Loucy (cell line): ENCODE measurements at regions not wholly inside any gene's neighbourhood (a gene's known extent, or its start where the extent isn't known, plus 50 kb on each side); places are given as distances from the start of the nearest gene placed in this dataset.

ENCODE experiments used
- H2AFZ ChIP-seq: fragments of 200-600 bp; sonication (generic); 2 replicates; pipeline ENCODE4 v1.6.0; 2016; ENCODE audit warnings: antibody characterized with exemption, mild to moderate bottlenecking, low read length, moderate library complexity
- H3F3A ChIP-seq: fragments of 200-600 bp; 2 replicates; pipeline ENCODE4 v1.6.0; 2016; ENCODE audit warnings: antibody characterized with exemption, low read depth, mild to moderate bottlenecking
- H3K27me3 ChIP-seq: fragments of 200-600 bp; sonication (generic); 2 replicates; pipeline ENCODE4 v1.6.1; 2014; ENCODE audit warnings: low read length, mild to moderate bottlenecking; ENCODE audit not compliant: insufficient read depth, poor library complexity, severe bottlenecking
- H3K36me3 ChIP-seq: fragments of 200-600 bp; sonication (generic); 2 replicates; pipeline ENCODE4 v1.6.1; 2016; ENCODE audit warnings: low read length; ENCODE audit not compliant: insufficient read depth
- H3K4me1 ChIP-seq: fragments of 200-600 bp; sonication (generic); 2 replicates; pipeline ENCODE4 v1.5.1; 2014; ENCODE audit warnings: low read length, mild to moderate bottlenecking; ENCODE audit not compliant: insufficient read depth, poor library complexity, severe bottlenecking
- H3K4me2 ChIP-seq: fragments of 200-600 bp; sonication (generic); 2 replicates; pipeline ENCODE4 v1.6.0; 2014; ENCODE audit warnings: antibody characterized with exemption, low read length, low read depth, mild to moderate bottlenecking; ENCODE audit not compliant: poor library complexity, severe bottlenecking
- H3K4me3 ChIP-seq: fragments of 200-600 bp; sonication (generic); 2 replicates; pipeline ENCODE4 v1.5.1; 2014; ENCODE audit warnings: low read length, mild to moderate bottlenecking, mixed read lengths; ENCODE audit not compliant: poor library complexity, severe bottlenecking
- H3K79me2 ChIP-seq: fragments of 200-600 bp; sonication (generic); 2 replicates; pipeline ENCODE4 v1.6.1; 2014; ENCODE audit warnings: low read length; ENCODE audit not compliant: insufficient read depth
- H3K9ac ChIP-seq: fragments of 200-600 bp; sonication (generic); 2 replicates; pipeline ENCODE4 v1.6.0; 2014; ENCODE audit warnings: mild to moderate bottlenecking, low read depth, low read length, moderate library complexity; ENCODE audit not compliant: poor library complexity, severe bottlenecking
- H3K9me2 ChIP-seq: fragments of 200-600 bp; sonication (generic); replicated peaks from 2 replicates; pipeline ENCODE4 v1.6.1; 2016; ENCODE audit warnings: low read depth, low read length, mixed read lengths
- H3K9me3 ChIP-seq: fragments of 200-600 bp; sonication (generic); 2 replicates; pipeline ENCODE4 v1.6.1; 2014; ENCODE audit warnings: mild to moderate bottlenecking, antibody characterized with exemption, low read length, low read depth; ENCODE audit not compliant: insufficient read depth
- H4K20me1 ChIP-seq: fragments of 200-600 bp; sonication (generic); 2 replicates; pipeline ENCODE4 v1.6.0; 2014; ENCODE audit warnings: antibody characterized with exemption, low read length, mild to moderate bottlenecking; ENCODE audit not compliant: insufficient read depth, poor library complexity, severe bottlenecking
- EZH2phosphoT487 ChIP-seq: fragments of 200-600 bp; IDR thresholded peaks from 2 replicates; pipeline ENCODE4 v1.6.1; 2018; ENCODE audit warnings: antibody characterized with exemption, mild to moderate bottlenecking, moderate library complexity, borderline replicate concordance
- TF ChIP-seq, protein P1 (sequence below): fragments of 200-600 bp; sonication (generic); conservative IDR thresholded peaks from 2 replicates; pipeline ENCODE4 v1.5.1; 2014; ENCODE audit warnings: mild to moderate bottlenecking, antibody characterized with exemption, low read length

DNA sequence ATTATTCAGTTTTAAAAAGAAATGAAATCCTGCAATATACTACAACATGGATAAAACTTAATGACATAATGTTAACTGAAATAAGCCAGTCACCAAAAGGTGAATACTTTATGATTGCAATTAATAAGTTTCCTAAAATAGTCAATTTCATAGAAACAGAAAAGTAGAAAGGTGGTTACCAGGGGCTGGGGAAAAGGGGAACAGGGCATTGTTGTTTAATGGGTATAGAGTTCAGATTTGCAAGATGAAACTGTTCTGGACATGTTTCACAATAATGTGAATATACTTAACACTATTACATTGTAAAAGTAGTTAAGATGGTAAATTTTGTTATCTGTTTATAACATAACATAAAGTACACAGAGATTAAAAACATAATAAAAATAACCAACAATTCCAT is 550.9 kb downstream of the CCER1 start:
- Histone ChIP-seq H3K27me3 (no peaks in the 10 kb centered on the region), H3K9me3 (no peaks in the 10 kb centered on the region), H4K20me1 (no peaks in the 10 kb centered on the region), H3K36me3 (no peaks in the 10 kb centered on the region), H3K9ac (no peak overlapping the region), H3K4me2 (no peak overlapping the region), H3K9me2 (no peaks in the 10 kb centered on the region), H3K4me1 (no peaks in the 10 kb centered on the region), H2AFZ (no peak overlapping the region), H3F3A (no peaks in the 10 kb centered on the region), H3K4me3 (no peak overlapping the region), H3K79me2 (no peaks in the 10 kb centered on the region)
- TF ChIP-seq, protein P1, sequence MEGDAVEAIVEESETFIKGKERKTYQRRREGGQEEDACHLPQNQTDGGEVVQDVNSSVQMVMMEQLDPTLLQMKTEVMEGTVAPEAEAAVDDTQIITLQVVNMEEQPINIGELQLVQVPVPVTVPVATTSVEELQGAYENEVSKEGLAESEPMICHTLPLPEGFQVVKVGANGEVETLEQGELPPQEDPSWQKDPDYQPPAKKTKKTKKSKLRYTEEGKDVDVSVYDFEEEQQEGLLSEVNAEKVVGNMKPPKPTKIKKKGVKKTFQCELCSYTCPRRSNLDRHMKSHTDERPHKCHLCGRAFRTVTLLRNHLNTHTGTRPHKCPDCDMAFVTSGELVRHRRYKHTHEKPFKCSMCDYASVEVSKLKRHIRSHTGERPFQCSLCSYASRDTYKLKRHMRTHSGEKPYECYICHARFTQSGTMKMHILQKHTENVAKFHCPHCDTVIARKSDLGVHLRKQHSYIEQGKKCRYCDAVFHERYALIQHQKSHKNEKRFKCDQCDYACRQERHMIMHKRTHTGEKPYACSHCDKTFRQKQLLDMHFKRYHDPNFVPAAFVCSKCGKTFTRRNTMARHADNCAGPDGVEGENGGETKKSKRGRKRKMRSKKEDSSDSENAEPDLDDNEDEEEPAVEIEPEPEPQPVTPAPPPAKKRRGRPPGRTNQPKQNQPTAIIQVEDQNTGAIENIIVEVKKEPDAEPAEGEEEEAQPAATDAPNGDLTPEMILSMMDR: no peak

DNA sequence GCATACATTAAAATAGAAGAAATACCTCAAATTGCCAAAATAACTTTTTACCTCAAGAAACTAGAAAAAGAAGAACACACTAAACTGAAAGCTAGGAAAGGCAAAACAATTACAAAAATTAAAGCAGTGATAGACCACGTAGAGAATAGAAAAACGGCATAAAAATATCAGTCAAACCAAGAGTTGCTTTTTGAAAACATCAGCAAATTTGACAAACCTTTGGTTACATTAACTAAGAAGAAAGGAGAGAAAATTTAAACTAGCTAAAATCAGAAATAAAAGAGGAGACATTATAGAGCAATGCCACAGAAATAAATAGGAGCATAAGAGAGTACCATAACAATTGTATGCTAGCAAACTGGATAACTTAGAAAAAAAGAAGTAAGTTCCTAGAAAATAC is 553.8 kb downstream of the CCER1 start:
- Histone ChIP-seq H3K4me1 (no peaks in the 10 kb centered on the region), H3K79me2 (no peaks in the 10 kb centered on the region), H3F3A (no peaks in the 10 kb centered on the region), H2AFZ (no peak overlapping the region), H3K9me2 (no peaks in the 10 kb centered on the region), H3K4me3 (no peak overlapping the region), H3K9ac (no peak overlapping the region), H4K20me1 (no peaks in the 10 kb centered on the region), H3K27me3 (no peaks in the 10 kb centered on the region), H3K4me2 (no peak overlapping the region), H3K36me3 (no peaks in the 10 kb centered on the region), H3K9me3 (no peaks in the 10 kb centered on the region)
- TF ChIP-seq, protein P1: no peak
- TF ChIP-seq EZH2phosphoT487: no peak

DNA sequence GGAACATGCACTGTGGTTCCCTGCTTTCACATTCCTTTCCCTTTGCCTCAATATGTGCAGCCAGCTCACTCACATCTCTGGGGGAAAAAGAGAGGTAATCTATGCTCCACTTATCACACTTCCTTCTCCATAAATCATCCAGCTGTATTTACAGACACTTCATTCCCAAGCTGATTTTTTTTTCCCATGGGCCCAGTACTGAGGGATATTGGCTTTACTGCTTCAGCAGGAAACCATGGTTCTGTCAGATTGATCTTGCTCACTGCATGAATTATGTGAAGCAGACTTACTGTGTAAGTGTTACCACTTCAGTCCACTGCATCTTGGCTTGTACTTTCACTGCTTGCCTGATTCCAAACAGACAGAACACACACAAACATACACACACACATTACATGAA is 555.6 kb downstream of the CCER1 start:
- Histone ChIP-seq H3K4me2 (no peak overlapping the region), H3F3A (no peaks in the 10 kb centered on the region), H3K4me3 (no peak overlapping the region), H3K9me2 (no peaks in the 10 kb centered on the region), H3K9me3 (no peaks in the 10 kb centered on the region), H3K4me1 (no peaks in the 10 kb centered on the region), H3K36me3 (no peaks in the 10 kb centered on the region), H3K9ac (no peak overlapping the region), H2AFZ (no peak overlapping the region), H3K79me2 (no peaks in the 10 kb centered on the region), H4K20me1 (no peaks in the 10 kb centered on the region), H3K27me3 (no peaks in the 10 kb centered on the region)
- TF ChIP-seq EZH2phosphoT487: no peak
- TF ChIP-seq, protein P1: no peak
